ENCODE measurements at regions not wholly inside any gene's neighbourhood (a gene's known extent, or its start where the extent isn't known, plus 50 kb on each side); places are given as distances from the start of the nearest gene placed in this dataset.
A peak's percentile ranks its signal among the peaks of the same experiment; 100 is the strongest.

GRCh38 chr5:44875661-44876605, 67.2 kb downstream of the MRPS30 start:
- no peaks in the 10 kb centered on the region for H3K9me3 ChIP-seq (ENCODE audit: control extremely low read depth in 1 of 3, control insufficient read depth in 2 of 3, insufficient read depth in 1 of 3, low read length in 2 of 3)
- H4K20me1 ChIP-seq (ENCODE audit: control insufficient read depth, insufficient read depth, low read length, poor library complexity, severe bottlenecking) = no peaks in the 10 kb centered on the region
- no peak for TF ChIP-seq EZH2 (IDR thresholded peaks at IDR 0.05; ENCODE audit: borderline replicate concordance, insufficient read depth, low read depth, low read length, poor library complexity, severe bottlenecking)
- TF ChIP-seq, protein P1, sequence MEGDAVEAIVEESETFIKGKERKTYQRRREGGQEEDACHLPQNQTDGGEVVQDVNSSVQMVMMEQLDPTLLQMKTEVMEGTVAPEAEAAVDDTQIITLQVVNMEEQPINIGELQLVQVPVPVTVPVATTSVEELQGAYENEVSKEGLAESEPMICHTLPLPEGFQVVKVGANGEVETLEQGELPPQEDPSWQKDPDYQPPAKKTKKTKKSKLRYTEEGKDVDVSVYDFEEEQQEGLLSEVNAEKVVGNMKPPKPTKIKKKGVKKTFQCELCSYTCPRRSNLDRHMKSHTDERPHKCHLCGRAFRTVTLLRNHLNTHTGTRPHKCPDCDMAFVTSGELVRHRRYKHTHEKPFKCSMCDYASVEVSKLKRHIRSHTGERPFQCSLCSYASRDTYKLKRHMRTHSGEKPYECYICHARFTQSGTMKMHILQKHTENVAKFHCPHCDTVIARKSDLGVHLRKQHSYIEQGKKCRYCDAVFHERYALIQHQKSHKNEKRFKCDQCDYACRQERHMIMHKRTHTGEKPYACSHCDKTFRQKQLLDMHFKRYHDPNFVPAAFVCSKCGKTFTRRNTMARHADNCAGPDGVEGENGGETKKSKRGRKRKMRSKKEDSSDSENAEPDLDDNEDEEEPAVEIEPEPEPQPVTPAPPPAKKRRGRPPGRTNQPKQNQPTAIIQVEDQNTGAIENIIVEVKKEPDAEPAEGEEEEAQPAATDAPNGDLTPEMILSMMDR (IDR thresholded peaks at IDR 0.05) = no peak
- H3K27ac ChIP-seq (ENCODE audit: low read length in 2 of 2) = peak overlapping the region in 1 of 2 donors; percentile 6
- H3K9ac ChIP-seq (ENCODE audit: low read length) = peak overlapping the region; percentile 28
- H3K4me2 ChIP-seq (replicated peaks; ENCODE audit: low read depth, low read length, poor library complexity, severe bottlenecking) = peak overlapping the region; percentile 28
- no peak overlapping the region for H3K4me3 ChIP-seq (ENCODE audit: control extremely low read depth in 1 of 5, extremely low read depth in 1 of 5, insufficient read depth in 1 of 5, low read depth in 2 of 5, low read length in 4 of 5)
- Mint-ChIP-seq H3K27ac (peak overlapping the region; percentile 91), H3K9me3 (ENCODE audit: insufficient read depth) (no peaks in the 10 kb centered on the region), H3K4me1 (peaks cover 9% of the 10 kb centered on the region), H3K4me3 (peak overlapping the region; percentile 76), H3K27me3 (no peaks in the 10 kb centered on the region)
- H3K4me1 ChIP-seq (ENCODE audit: control insufficient read depth in 2 of 2, insufficient read depth in 2 of 2, low read length in 2 of 2) = peaks cover 0 to 4% of the 10 kb centered on the region in 2 donors
- H2AFZ ChIP-seq (ENCODE audit: insufficient read depth, low read depth, low read length, poor library complexity, severe bottlenecking) = peak overlapping the region; percentile 62
- WGBS (ENCODE audit: insufficient coverage) = 40% methylated on average over 1 of the region's 7 CpGs
- DNase-seq (peak; percentile 1), ATAC-seq (ENCODE audit: low read depth) (peak; percentile 54)
- POLR2A ChIA-PET = no interaction called here
- no peaks in the 10 kb centered on the region for H3K36me3 ChIP-seq (replicated peaks in 1 of 2; ENCODE audit: control extremely low read depth in 1 of 2, control insufficient read depth in 1 of 2, extremely low read depth in 1 of 2, insufficient read depth in 2 of 2, low read length in 1 of 2)
- H3K79me2 ChIP-seq (ENCODE audit: control insufficient read depth, insufficient read depth, low read length) = no peaks in the 10 kb centered on the region
- CTCF ChIA-PET = no interaction called here
- H3K27me3 ChIP-seq (replicated peaks in 1 of 4; ENCODE audit: control extremely low read depth in 1 of 4, control insufficient read depth in 3 of 4, insufficient read depth in 4 of 4, low read length in 3 of 4) = no peaks in the 10 kb centered on the region
- intact Hi-C loops (cut with micrococcal nuclease) = no loop called here

DNA sequence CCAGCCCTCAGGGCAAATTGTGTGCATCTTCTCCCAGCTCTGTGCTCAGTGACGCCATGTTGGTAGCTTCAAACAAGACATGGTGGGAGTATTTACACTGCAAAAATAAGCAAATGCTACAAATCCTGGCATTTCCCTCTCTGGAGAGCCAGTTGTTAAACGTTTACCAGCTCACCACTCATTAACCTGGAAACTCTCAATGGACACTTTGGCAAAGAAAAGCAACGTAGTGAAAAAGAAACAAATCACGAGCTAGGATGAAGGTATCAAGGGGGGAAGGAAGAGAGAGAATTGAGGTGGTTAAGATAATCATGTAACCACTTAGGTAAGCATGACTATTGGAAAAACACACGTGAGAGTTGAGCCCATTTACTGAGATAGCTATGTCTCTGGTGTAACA, 72.5 kb downstream of the MRPS30 start:
- Histone ChIP-seq H3K4me2 (replicated peaks; ENCODE audit: low read depth, low read length, poor library complexity, severe bottlenecking) (no peak overlapping the region), H4K20me1 (ENCODE audit: control insufficient read depth, insufficient read depth, low read length, poor library complexity, severe bottlenecking) (no peaks in the 10 kb centered on the region), H2AFZ (ENCODE audit: insufficient read depth, low read depth, low read length, poor library complexity, severe bottlenecking) (no peak overlapping the region), H3K4me1 (ENCODE audit: control insufficient read depth in 2 of 2, insufficient read depth in 2 of 2, low read length in 2 of 2) (no peaks in the 10 kb centered on the region), H3K4me3 (ENCODE audit: control extremely low read depth in 1 of 5, extremely low read depth in 1 of 5, insufficient read depth in 1 of 5, low read depth in 2 of 5, low read length in 4 of 5) (no peak overlapping the region), H3K79me2 (ENCODE audit: control insufficient read depth, insufficient read depth, low read length) (no peaks in the 10 kb centered on the region), H3K36me3 (replicated peaks in 1 of 2; ENCODE audit: control extremely low read depth in 1 of 2, control insufficient read depth in 1 of 2, extremely low read depth in 1 of 2, insufficient read depth in 2 of 2, low read length in 1 of 2) (no peaks in the 10 kb centered on the region), H3K27ac (ENCODE audit: low read length in 2 of 2) (no peak overlapping the region), H3K9ac (ENCODE audit: low read length) (no peak overlapping the region), H3K9me3 (ENCODE audit: control extremely low read depth in 1 of 3, control insufficient read depth in 2 of 3, insufficient read depth in 1 of 3, low read length in 2 of 3) (peaks cover 0 to 9% (median 0%) of the 10 kb centered on the region in 3 donors), H3K27me3 (replicated peaks in 1 of 4; ENCODE audit: control extremely low read depth in 1 of 4, control insufficient read depth in 3 of 4, insufficient read depth in 4 of 4, low read length in 3 of 4) (no peaks in the 10 kb centered on the region)
- Mint-ChIP-seq H3K9me3 (ENCODE audit: insufficient read depth) (peaks cover 5% of the 10 kb centered on the region), H3K27ac (no peak overlapping the region), H3K4me1 (no peaks in the 10 kb centered on the region), H3K27me3 (no peaks in the 10 kb centered on the region), H3K4me3 (no peak overlapping the region)
- ChIA-PET POLR2A (no interaction called here), CTCF (no interaction called here)
- TF ChIP-seq, protein P1 (IDR thresholded peaks at IDR 0.05) = no peak
- TF ChIP-seq EZH2 (IDR thresholded peaks at IDR 0.05; ENCODE audit: borderline replicate concordance, insufficient read depth, low read depth, low read length, poor library complexity, severe bottlenecking) = no peak
- ATAC-seq (ENCODE audit: low read depth) = no peak
- 88% methylated on average over 4 of the region's 5 CpGs for WGBS (ENCODE audit: insufficient coverage)
- no peak for DNase-seq
- intact Hi-C loops (cut with micrococcal nuclease) = no loop called here
